ENCODE measurements at regions not wholly inside any gene's neighbourhood (a gene's known extent, or its start where the extent isn't known, plus 50 kb on each side); places are given as distances from the start of the nearest gene placed in this dataset.
A peak's percentile ranks its signal among the peaks of the same experiment; 100 is the strongest.

GRCh38 chr1:118249641-118250040 lies 64.6 kb upstream of the SPAG17 start (continued):
- TF ChIP-seq ZNF462 (CRISPR knock-in tag; IDR thresholded peaks at IDR 0.05) (no peak), STAT1 (IDR thresholded peaks at IDR 0.05; ENCODE audit: unreplicated experiment) (no peak), ETS1 (IDR thresholded peaks at IDR 0.05) (no peak)

- Histone ChIP-seq H3F3A (replicated peaks; ENCODE audit: low read depth) (no peaks in the 10 kb centered on the region), H3K27ac (ENCODE audit: low read depth) (no peak overlapping the region), H3K9me2 (ENCODE audit: insufficient read depth) (peaks cover 3% of the 10 kb centered on the region; the same call in 1 of the 2 replicates), H3K4me1 (ENCODE audit: insufficient read depth) (peaks cover 27% of the 10 kb centered on the region), H2AFZ (peak overlapping the region; percentile 25; the same call in 1 of the 2 replicates), H3K36me3 (ENCODE audit: insufficient read depth) (no peaks in the 10 kb centered on the region), H3K79me2 (replicated peaks; ENCODE audit: insufficient read depth) (no peaks in the 10 kb centered on the region), H3K4me3 (no peak overlapping the region), H3K4me2 (no peak overlapping the region), H3K27me3 (ENCODE audit: insufficient read depth) (no peaks in the 10 kb centered on the region), H4K20me1 (replicated peaks; ENCODE audit: insufficient read depth) (no peaks in the 10 kb centered on the region)
- H3K4me1 Mint-ChIP-seq, result peaks cover 29% of the 10 kb centered on the region
- H3K36me3 Mint-ChIP-seq (ENCODE audit: low read depth), result no peaks in the 10 kb centered on the region
- no peak overlapping the region for H3K27ac Mint-ChIP-seq
- H3K9me3 Mint-ChIP-seq, result no peaks in the 10 kb centered on the region
- H3K4me3 Mint-ChIP-seq, result no peak overlapping the region
- ATAC-seq (peak; percentile 90), DNase-seq (ENCODE audit: low spot score) (peak; percentile 55)
- TF ChIP-seq ZNF462 (CRISPR knock-in tag; IDR thresholded peaks at IDR 0.05) (no peak), CREB1 (CRISPR knock-in tag; IDR thresholded peaks at IDR 0.05; ENCODE audit: low read depth) (no peak), POLR2AphosphoS5 (IDR thresholded peaks at IDR 0.05; ENCODE audit: low read depth) (no peak), CTCF (conservative IDR thresholded peaks at IDR 0.05; ENCODE audit: low read depth in 2 of 2) (peak; percentile 60 to 74)
- H3K27me3 Mint-ChIP-seq (ENCODE audit: insufficient read depth, low read depth, poor library complexity), result peaks cover 6% of the 10 kb centered on the region
These were observed 62.6 kb upstream of the SPAG17 start for GRCh38 chr1:118247593-118247992.
